ENCODE measurements at regions not wholly inside any gene's neighbourhood (a gene's known extent, or its start where the extent isn't known, plus 50 kb on each side); places are given as distances from the start of the nearest gene placed in this dataset.

DNA sequence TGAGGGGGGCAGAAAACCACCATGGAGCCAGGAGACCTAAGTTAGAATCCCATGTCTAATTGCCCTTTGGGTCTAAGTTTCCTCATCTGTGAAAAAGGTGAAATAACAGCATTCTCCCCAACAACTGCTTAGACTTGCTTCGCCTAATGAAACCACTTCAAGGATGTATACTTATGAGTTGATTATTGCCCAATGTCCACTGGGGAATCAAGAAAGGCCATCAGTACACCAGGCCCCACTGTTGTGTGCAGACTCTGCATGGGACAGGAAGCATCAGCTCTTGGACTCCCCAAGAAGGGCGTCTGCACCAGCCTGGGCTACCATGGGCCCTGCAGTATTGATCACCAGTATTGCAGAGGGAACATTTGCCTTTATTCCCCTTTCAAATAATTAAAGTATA lies 189.6 kb downstream of the MAFB start:
- Mint-ChIP-seq H3K27ac (no peak overlapping the region), H3K9me3 (no peaks in the 10 kb centered on the region), H3K4me1 (ENCODE audit: low read depth) (no peaks in the 10 kb centered on the region), H3K4me3 (no peak overlapping the region), H3K27me3 (peaks cover 16% of the 10 kb centered on the region), H3K36me3 (ENCODE audit: low read depth) (no peaks in the 10 kb centered on the region)
- intact Hi-C loops (cut with DNase I, micrococcal nuclease) = no loop called here
- no peak for DNase-seq
- ATAC-seq (ENCODE audit: poor library complexity) = no peak
- Histone ChIP-seq H3K4me3 (ENCODE audit: low read length) (no peak overlapping the region), H3K27me3 (ENCODE audit: control insufficient read depth in 1 of 2, insufficient read depth in 2 of 2, low read length in 2 of 2) (peaks cover 0 to 2% of the 10 kb centered on the region in 2 experiments), H3K4me1 (ENCODE audit: insufficient read depth, low read length) (no peaks in the 10 kb centered on the region), H3K27ac (ENCODE audit: low read depth in 1 of 2, low read length in 2 of 2) (no peak overlapping the region), H3K9me3 (ENCODE audit: control insufficient read depth in 1 of 2, insufficient read depth in 1 of 2, low read length in 2 of 2) (no peaks in the 10 kb centered on the region), H3K36me3 (ENCODE audit: insufficient read depth, low read length) (no peaks in the 10 kb centered on the region)
- ChIA-PET POLR2A (no interaction called here), CTCF (no interaction called here)
- TF ChIP-seq CTCF (IDR thresholded peaks at IDR 0.05) = no peak

GRCh38 chr20:40497899-40498691 lies 190.9 kb downstream of the MAFB start:
- DNase-seq (peak in 3 of 14 experiments; percentile 8 to 70 (median 60)), ATAC-seq (ENCODE audit: poor library complexity) (no peak)
- Mint-ChIP-seq H3K27me3 (peaks cover 16% of the 10 kb centered on the region), H3K4me3 (no peak overlapping the region), H3K9me3 (no peaks in the 10 kb centered on the region), H3K4me1 (ENCODE audit: low read depth) (no peaks in the 10 kb centered on the region), H3K27ac (no peak overlapping the region), H3K36me3 (ENCODE audit: low read depth) (no peaks in the 10 kb centered on the region)
- Histone ChIP-seq H3K36me3 (ENCODE audit: insufficient read depth, low read length) (no peaks in the 10 kb centered on the region), H3K27ac (ENCODE audit: low read depth in 1 of 2, low read length in 2 of 2) (no peak overlapping the region), H3K4me3 (ENCODE audit: low read length) (no peak overlapping the region), H3K4me1 (ENCODE audit: insufficient read depth, low read length) (no peaks in the 10 kb centered on the region), H3K27me3 (ENCODE audit: control insufficient read depth in 1 of 2, insufficient read depth in 2 of 2, low read length in 2 of 2) (peaks cover 0 to 2% of the 10 kb centered on the region in 2 experiments), H3K9me3 (ENCODE audit: control insufficient read depth in 1 of 2, insufficient read depth in 1 of 2, low read length in 2 of 2) (no peaks in the 10 kb centered on the region)
- no peak for TF ChIP-seq CTCF (IDR thresholded peaks at IDR 0.05)
- POLR2A ChIA-PET = no interaction called here
- CTCF ChIA-PET = no interaction called here
- intact Hi-C loops (cut with DNase I, micrococcal nuclease) = no loop called here

DNA sequence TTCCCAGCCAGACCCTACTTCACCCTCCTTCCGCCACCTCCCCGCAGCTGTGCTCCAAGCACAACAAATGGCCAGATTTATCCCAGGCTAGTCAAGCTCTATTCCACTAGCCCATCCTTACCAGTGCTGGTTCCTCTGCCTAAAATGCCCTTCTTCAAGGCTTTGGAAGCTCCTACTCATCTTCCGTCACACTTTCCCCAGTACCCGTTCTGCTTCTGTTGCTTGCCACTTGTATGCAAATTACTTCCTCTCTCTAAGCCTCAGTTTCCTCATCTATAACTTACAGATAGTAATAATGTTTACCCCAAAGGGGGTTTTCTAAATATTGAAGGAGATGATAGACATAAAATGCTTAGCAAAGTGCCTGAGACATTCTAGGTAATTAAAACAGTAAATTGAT lies 193.1 kb downstream of the MAFB start:
- peaks cover 16% of the 10 kb centered on the region for H3K27me3 Mint-ChIP-seq
- ChIA-PET POLR2A (no interaction called here), CTCF (no interaction called here)
- H3K4me3 Mint-ChIP-seq = no peak overlapping the region
- peak in 1 of 14 experiments; percentile 14 for DNase-seq
- no peaks in the 10 kb centered on the region for H3K36me3 Mint-ChIP-seq (ENCODE audit: low read depth)
- no peak overlapping the region for H3K27ac Mint-ChIP-seq
- no peak for TF ChIP-seq CTCF (IDR thresholded peaks at IDR 0.05)
- H3K9me3 ChIP-seq (ENCODE audit: control insufficient read depth in 1 of 2, insufficient read depth in 1 of 2, low read length in 2 of 2) = no peaks in the 10 kb centered on the region
- H3K4me1 Mint-ChIP-seq (ENCODE audit: low read depth) = no peaks in the 10 kb centered on the region
- ATAC-seq (ENCODE audit: poor library complexity) = no peak
- no peak overlapping the region for H3K4me3 ChIP-seq (ENCODE audit: low read length)
- H3K27me3 ChIP-seq (ENCODE audit: control insufficient read depth in 1 of 2, insufficient read depth in 2 of 2, low read length in 2 of 2) = no peaks in the 10 kb centered on the region
- no peaks in the 10 kb centered on the region for H3K36me3 ChIP-seq (ENCODE audit: insufficient read depth, low read length)
- H3K4me1 ChIP-seq (ENCODE audit: insufficient read depth, low read length) = no peaks in the 10 kb centered on the region
- intact Hi-C loops (cut with DNase I, micrococcal nuclease) = no loop called here
- H3K9me3 Mint-ChIP-seq = no peaks in the 10 kb centered on the region
- H3K27ac ChIP-seq (ENCODE audit: low read depth in 1 of 2, low read length in 2 of 2) = no peak overlapping the region
